ENCODE measurements at regions not wholly inside any gene's neighbourhood (a gene's known extent, or its start where the extent isn't known, plus 50 kb on each side); places are given as distances from the start of the nearest gene placed in this dataset.

- TF ChIP-seq FOXP2 (optimal IDR thresholded peaks at IDR 0.05; ENCODE audit: borderline replicate concordance, extremely low read depth, extremely low read length, insufficient read depth): no peak
- no peak for TF ChIP-seq POLR2AphosphoS5 (IDR thresholded peaks at IDR 0.05; ENCODE audit: low read depth, low read length)
- TF ChIP-seq TAF1 (IDR thresholded peaks at IDR 0.05; ENCODE audit: borderline replicate concordance, insufficient read depth, low read length): no peak
These were observed 132.2 kb downstream of the UBE2U start for GRCh38 chr1:64335636-64336035.
